ENCODE measurements at regions not wholly inside any gene's neighbourhood (a gene's known extent, or its start where the extent isn't known, plus 50 kb on each side); places are given as distances from the start of the nearest gene placed in this dataset.
"Not testable (repeated sequence)": the region's sequence is repeated elsewhere in the genome, so short reads cannot be mapped to it uniquely, and the experiment has no call there.

- H3K4me1 ChIP-seq = no peaks in the 10 kb centered on the region
- intact Hi-C loops (cut with micrococcal nuclease) = no loop called here
- DNase-seq = no peak
- TF ChIP-seq, protein P1, sequence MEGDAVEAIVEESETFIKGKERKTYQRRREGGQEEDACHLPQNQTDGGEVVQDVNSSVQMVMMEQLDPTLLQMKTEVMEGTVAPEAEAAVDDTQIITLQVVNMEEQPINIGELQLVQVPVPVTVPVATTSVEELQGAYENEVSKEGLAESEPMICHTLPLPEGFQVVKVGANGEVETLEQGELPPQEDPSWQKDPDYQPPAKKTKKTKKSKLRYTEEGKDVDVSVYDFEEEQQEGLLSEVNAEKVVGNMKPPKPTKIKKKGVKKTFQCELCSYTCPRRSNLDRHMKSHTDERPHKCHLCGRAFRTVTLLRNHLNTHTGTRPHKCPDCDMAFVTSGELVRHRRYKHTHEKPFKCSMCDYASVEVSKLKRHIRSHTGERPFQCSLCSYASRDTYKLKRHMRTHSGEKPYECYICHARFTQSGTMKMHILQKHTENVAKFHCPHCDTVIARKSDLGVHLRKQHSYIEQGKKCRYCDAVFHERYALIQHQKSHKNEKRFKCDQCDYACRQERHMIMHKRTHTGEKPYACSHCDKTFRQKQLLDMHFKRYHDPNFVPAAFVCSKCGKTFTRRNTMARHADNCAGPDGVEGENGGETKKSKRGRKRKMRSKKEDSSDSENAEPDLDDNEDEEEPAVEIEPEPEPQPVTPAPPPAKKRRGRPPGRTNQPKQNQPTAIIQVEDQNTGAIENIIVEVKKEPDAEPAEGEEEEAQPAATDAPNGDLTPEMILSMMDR (IDR thresholded peaks at IDR 0.05; ENCODE audit: borderline replicate concordance) = no peak
- H3K9me3 ChIP-seq (replicated peaks) = peaks cover 24% of the 10 kb centered on the region
- H3K27me3 ChIP-seq (ENCODE audit: low read depth) = no peaks in the 10 kb centered on the region
- no peaks in the 10 kb centered on the region for H3K36me3 ChIP-seq
- no peak overlapping the region for H3K27ac ChIP-seq (replicated peaks)
- H3K4me3 ChIP-seq = no peak overlapping the region
These were observed 126.7 kb upstream of the LGR5 start for GRCh38 chr12:71312768-71313403.

DNA sequence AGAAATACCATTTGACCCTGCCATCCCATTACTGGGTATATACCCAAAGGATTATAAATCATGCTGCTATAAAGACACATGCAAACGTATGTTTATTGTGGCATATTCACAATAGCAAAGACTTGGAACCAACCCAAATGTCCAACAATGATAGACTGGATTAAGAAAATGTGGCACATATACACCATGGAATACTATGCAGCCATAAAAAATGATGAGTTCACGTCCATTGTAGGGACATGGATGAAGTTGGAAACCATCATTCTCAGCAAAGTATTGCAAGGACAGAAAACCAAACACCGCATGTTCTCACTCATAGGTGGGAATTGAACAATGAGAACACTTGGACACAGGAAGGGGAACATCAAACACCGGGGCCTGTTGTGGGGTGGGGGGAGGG is 128.0 kb upstream of the LGR5 start:
- intact Hi-C loops (cut with micrococcal nuclease) = not testable (repeated sequence)

DNA sequence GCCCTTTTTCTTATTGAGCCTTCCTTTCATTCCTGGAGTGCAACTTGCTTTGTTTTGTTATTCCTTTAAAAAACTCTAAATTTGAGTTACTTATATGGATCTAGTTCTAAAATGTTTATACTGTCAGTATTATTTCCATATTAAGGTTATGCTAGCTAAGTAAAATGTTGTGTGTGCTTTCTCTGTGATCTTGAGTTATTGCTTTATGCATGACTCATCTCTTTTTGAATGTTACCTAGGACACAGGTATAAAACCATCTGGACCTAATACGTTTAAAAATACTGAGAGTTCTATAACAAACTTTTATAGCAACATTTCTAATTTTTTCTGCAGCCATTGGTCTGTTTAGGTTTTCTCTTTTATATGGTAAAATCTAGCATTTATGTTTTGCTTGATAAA is 132.8 kb upstream of the LGR5 start:
- Histone ChIP-seq H3K36me3 (no peaks in the 10 kb centered on the region), H3K9me3 (replicated peaks) (peaks cover 31% of the 10 kb centered on the region), H3K27me3 (ENCODE audit: low read depth) (no peaks in the 10 kb centered on the region), H3K4me1 (no peaks in the 10 kb centered on the region), H3K4me3 (no peak overlapping the region), H3K27ac (replicated peaks) (no peak overlapping the region)
- DNase-seq = no peak
- TF ChIP-seq, protein P1 (IDR thresholded peaks at IDR 0.05; ENCODE audit: borderline replicate concordance) = no peak
- intact Hi-C loops (cut with micrococcal nuclease) = no loop called here

More for the DNA sequence above, 128.0 kb upstream of the LGR5 start:
- H3K9me3 ChIP-seq (replicated peaks) = peaks cover 16% of the 10 kb centered on the region
- H3K4me3 ChIP-seq; DNase-seq; H3K36me3 ChIP-seq; H3K27ac ChIP-seq (replicated peaks); H3K4me1 ChIP-seq; H3K27me3 ChIP-seq (ENCODE audit: low read depth): not testable (repeated sequence)

DNA sequence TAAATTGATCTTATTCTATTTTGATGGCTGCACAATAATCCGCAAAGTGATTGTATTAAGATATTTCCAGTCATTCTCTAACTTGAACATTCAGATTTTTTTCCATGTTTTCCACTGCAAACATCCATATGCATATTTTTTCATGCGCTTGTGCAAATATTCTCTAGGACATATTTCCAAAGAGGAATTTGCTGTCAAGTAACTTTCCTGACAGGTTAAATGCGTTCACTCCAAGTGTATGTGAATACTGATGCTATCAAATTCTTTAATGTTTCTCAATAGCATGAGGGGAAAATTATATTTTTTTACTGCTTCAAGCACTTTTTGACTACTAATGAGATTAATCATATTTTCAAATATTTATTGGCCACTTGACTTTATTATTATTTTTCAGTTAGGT is 135.3 kb upstream of the LGR5 start:
- no peaks in the 10 kb centered on the region for H3K36me3 ChIP-seq
- no peak overlapping the region for H3K4me3 ChIP-seq
- H3K9me3 ChIP-seq (replicated peaks) = peaks cover 22% of the 10 kb centered on the region
- no peaks in the 10 kb centered on the region for H3K27me3 ChIP-seq (ENCODE audit: low read depth)
- DNase-seq = no peak
- no peaks in the 10 kb centered on the region for H3K4me1 ChIP-seq
- TF ChIP-seq, protein P1 (IDR thresholded peaks at IDR 0.05; ENCODE audit: borderline replicate concordance) = no peak
- no peak overlapping the region for H3K27ac ChIP-seq (replicated peaks)
- intact Hi-C loops (cut with micrococcal nuclease) = no loop called here

DNA sequence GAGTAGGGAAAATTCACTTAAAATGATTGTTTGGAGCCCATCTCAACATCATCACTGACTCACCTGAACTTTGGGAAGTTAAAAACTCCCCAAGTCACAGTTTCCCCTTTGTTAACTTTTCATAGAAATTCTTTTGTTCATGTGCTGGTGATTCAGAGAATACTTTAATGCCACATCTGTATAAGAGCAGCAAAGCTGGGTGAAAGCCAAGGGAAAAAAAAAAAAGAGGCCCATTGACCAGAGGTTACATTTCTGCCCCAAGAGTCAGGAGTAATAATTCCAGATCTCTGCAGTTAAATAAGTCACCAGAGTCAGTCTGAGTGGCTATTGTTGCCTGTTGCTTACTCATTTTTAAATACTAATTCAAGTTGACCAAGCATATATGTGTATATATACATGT is 136.4 kb upstream of the LGR5 start:
- intact Hi-C loops (cut with micrococcal nuclease) = no loop called here
- H3K4me1 ChIP-seq = no peaks in the 10 kb centered on the region
- H3K27ac ChIP-seq (replicated peaks) = no peak overlapping the region
- TF ChIP-seq, protein P1 (IDR thresholded peaks at IDR 0.05; ENCODE audit: borderline replicate concordance) = no peak
- H3K9me3 ChIP-seq (replicated peaks) = peaks cover 22% of the 10 kb centered on the region
- no peaks in the 10 kb centered on the region for H3K36me3 ChIP-seq
- no peak overlapping the region for H3K4me3 ChIP-seq
- H3K27me3 ChIP-seq (ENCODE audit: low read depth) = no peaks in the 10 kb centered on the region
- no peak for DNase-seq

DNA sequence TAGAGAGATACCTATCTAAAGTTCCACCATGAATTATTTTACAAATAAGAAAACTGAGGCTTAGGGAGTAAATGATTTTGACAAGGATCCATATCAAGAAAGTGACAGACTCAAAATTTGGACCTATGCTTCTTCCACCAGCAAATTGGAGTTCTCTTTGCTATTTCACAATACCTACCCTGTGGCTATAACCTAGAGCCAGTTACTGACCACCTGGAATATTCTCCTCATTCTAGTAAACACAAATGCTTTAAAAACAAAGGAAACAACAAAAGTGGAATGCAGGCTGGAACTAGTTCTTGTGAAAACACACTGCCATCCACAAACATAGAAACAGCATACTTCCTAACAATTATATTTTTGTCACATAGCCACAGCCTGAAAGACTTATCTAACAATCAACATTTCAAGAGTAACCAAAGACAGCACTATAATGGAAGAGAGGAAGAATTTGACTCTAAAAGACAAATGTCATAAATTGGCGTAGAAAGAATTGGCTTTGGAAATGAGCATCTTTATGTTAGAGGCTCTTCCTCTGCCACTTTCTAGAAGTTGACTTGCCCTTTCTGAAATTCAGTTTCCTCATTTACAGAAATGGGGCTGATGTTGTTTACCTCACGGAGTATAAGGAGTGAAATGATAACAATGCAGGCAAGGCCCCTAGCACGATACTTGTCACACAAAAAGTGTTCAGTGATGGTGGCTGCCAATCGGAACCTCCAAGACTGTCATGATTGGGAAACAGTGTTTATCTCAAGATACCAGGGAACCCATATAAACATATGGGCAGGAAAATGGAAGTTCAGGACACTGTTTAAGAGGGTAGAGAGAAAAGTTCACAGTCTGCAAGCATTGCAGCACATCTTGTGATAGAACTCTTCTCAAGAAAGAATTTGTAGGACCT is 138.6 kb upstream of the LGR5 start:
- Histone ChIP-seq H3K36me3 (no peaks in the 10 kb centered on the region), H3K9me3 (replicated peaks) (peaks cover 14% of the 10 kb centered on the region), H3K4me3 (no peak overlapping the region), H3K4me1 (no peaks in the 10 kb centered on the region), H3K27me3 (ENCODE audit: low read depth) (no peaks in the 10 kb centered on the region), H3K27ac (replicated peaks) (no peak overlapping the region)
- intact Hi-C loops (cut with micrococcal nuclease) = no loop called here
- DNase-seq = no peak
- TF ChIP-seq, protein P1 (IDR thresholded peaks at IDR 0.05; ENCODE audit: borderline replicate concordance) = no peak
